Limb (tissue), 2 donors: ENCODE measurements at regions not wholly inside any gene's neighbourhood (a gene's known extent, or its start where the extent isn't known, plus 50 kb on each side); places are given as distances from the start of the nearest gene placed in this dataset.

ENCODE experiments used
- DNase-seq, 2 donors: peaks; one replicate each; pipeline ENCODE4 v3.0.0-alpha.2; 2016; ENCODE audit errors: extremely low spot score in 2 of 2

DNA sequence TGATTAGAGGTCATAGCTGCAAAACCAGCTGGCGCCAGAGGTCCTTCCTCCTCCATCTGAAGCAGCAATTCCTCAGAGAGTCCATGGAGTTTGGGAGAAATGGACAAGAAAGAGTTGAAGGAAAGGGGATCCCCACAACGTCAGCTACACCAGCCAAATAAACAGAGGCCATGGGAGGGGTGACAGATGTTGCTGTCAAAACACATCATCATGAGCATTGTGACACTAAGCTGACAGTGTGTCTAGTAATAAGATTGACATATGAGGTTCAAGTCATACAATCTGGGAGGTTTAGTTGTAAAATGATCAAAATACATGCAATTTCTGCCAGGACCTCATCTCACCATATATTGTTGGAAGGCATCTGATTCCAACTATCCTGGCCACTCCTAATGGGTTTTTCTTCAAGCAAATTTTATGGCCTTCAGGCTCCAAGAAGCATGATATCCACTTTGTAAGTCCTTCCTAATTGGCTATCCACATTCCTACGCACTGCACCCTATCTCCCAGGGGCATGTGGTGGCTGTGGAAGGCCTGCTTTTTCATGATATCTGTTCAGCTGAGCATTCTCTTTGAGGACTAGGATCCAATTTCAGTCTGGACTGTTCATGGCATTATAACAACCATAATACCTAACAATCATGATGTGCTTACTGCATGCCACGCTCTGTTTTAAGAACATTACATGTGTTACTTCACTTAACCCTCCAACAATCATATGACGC, 335.0 kb upstream of the ID2 start:
- peak in 1 of 2 donors; percentile 9 for DNase-seq

DNA sequence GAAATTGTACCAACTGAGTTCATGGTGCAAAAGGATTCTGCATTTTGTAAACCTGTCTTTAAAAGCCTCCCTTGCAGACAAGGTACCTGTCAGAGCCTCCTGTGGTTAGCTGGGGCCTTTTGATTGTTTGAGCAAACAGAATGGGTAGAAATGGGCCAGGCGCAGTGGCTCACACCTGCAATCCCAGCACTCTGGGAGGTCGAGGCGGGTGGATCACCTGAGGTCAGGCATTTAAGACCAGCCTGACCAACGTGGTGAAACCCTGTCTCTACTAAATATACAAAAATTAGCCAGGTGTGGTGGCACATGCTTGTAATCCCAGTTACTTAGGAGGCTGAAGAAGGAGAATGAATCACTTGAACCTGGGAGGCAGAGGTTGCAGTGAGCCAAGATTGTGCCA, 332.9 kb upstream of the ID2 start:
- peak in 1 of 2 donors; percentile 4 for DNase-seq

- DNase-seq: no peak
Observed at GRCh38 chr2:8352296-8352695, 329.6 kb upstream of the ID2 start.

DNA sequence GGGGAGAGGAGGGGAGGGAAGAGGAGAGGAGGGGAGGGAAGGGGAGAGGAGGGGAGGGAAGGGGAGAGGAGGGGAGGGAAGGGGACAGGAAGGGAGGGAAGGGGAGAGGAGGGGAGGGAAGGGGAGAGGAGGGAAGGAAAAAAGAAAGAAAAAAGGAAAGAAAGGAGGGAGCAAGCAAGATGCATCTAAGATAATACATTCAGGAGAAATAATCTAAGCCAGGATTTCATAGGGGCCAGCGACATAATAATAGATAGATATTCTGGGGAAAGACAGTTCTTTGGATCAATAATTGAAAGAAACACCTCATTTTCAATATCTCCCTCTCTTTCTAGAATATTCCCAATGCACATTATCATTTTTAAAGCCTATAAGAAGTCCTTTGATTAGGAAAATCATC, 328.9 kb upstream of the ID2 start:
- DNase-seq: no peak

GRCh38 chr2:8355102-8355859, 326.6 kb upstream of the ID2 start:
- no peak for DNase-seq

DNA sequence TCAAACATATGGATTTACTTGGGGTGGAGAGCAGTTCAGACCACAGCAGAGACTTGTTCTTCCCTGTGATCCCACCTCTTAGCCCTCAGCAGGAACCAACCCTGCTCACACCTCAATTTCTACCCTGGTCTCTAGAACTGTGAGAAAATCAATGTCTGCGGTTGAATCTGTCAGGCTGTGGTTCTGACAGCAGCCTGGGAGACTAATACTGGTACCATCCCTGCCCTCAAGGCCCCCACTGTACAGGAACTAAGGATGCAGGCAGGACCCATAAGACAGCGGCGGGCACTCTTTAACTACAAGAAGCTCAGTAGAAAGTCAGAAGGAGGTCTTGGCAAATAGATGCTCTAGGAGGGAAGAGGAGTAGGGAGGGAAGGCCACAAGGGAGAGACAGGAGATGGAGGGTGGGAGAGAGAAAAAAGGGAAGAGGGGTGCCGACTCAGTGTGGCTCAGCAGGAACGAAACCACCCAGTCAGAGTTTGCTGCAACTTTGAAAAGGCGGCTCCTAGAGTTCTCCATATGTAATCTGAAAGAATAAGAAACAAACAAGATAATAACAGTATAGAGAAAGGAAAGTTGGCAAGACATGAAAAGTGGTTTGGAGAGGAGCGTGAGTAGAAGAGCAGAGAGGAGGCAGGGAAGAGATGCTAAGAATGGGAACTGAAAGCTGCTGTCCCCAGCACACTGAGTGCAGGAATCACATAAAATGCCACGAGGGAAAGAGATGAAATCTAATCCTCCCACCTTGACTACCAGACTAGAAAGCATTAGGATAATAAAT, 323.9 kb upstream of the ID2 start:
- DNase-seq: no peak

- no peak for DNase-seq
Observed at GRCh38 chr2:8361930-8362329, 319.9 kb upstream of the ID2 start.

- DNase-seq: no peak
Observed at GRCh38 chr2:8363161-8363560, 318.7 kb upstream of the ID2 start.

- DNase-seq: no peak
Observed at GRCh38 chr2:8364668-8365067, 317.2 kb upstream of the ID2 start.

DNA sequence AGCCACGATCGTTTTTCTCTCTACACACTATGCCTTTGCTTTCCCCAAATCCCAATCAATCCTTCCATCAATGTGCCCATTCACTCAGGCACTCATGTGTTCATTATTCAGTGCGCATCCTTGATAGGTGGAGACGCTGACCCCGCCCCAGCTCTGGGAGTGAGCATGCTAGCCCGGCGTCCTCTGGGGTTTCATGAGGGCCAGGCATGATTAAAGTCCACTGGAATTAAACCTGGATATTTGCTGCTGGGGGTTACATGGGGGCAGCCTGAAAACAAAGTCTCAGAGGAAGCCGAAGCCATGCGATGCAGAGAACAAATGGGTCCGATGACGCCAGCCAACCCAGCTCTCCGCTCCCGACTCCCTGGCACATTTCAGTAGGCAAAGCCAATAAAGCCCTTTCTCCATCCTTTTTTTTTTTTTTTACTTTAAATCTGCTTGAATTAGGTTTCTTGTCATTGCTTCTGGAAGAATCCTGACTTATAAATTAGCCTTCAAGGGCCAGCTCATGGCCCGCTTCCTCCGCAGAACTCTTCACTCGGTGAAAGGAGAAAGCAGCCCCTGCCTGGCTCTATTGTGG, 316.4 kb upstream of the ID2 start:
- DNase-seq: no peak

- DNase-seq: no peak
Observed at GRCh38 chr2:8367833-8368232, 314.0 kb upstream of the ID2 start.

DNA sequence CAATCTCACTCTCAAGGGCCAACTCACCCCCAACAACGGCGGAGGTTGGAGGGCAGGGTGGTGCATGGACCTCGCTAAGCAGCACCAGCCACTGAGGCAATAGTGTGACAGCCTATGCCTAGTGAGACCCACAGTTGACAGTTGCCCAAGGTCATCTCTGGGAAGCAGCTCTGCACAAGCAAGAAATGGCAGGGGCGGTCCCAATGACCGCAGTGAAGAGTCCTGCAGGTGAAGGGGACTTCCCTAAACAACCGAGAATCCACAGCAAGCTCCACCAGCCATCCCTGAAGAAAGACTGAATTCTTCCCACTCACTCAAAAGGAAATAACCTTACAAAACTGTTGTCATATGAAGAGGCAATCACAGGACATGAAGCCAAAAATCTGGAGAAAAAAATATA, 313.4 kb upstream of the ID2 start:
- no peak for DNase-seq

- DNase-seq: no peak
Observed at GRCh38 chr2:8369522-8369921, 312.3 kb upstream of the ID2 start.

DNA sequence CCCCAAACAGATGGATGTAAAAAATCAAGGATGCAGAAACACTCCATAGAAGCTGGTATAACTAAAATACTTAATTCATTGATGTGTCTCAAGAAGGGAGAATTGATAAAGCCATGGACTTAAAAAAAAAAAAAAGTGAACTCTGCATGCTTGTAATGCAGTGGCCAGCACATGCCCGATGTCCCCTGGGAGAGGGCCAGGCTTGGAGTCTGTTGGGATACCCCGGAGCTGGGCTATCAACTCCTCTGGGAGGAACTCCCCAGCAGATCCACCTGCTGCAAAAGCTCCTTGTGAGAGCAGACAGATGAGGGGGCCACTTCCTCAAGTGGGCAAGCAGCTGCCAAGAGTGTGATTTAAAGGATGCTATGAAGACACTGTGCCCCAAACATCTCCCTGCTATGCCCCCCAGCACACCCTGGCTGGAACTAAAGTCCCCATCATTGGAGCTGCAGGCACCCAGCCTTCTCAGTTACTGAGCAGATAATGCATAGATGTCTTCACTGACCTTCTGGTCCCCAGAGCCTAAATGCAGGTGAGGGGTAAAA, 311.5 kb upstream of the ID2 start:
- DNase-seq: no peak

DNA sequence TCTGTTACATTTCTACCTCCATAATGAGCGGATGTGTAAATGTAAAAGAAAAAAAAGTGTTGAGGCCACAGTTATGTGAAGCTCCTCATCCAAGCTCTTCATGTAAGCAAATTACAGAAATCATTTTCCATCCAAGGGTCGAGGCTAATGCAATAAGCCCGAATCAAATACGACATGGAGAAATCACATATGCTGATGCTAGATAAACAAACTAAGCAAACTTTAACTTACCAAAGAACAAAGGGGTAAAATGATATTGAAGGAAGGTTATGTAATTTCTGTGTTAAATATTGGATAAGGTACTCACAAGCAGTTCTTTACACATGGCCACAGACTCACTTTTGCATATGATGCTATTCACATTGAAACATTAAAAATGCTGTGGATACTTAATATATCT, 310.2 kb upstream of the ID2 start:
- DNase-seq: no peak

- DNase-seq: no peak
Observed at GRCh38 chr2:8374782-8375181, 307.1 kb upstream of the ID2 start.

- no peak for DNase-seq
Observed at GRCh38 chr2:8376603-8377410, 305.0 kb upstream of the ID2 start.

DNA sequence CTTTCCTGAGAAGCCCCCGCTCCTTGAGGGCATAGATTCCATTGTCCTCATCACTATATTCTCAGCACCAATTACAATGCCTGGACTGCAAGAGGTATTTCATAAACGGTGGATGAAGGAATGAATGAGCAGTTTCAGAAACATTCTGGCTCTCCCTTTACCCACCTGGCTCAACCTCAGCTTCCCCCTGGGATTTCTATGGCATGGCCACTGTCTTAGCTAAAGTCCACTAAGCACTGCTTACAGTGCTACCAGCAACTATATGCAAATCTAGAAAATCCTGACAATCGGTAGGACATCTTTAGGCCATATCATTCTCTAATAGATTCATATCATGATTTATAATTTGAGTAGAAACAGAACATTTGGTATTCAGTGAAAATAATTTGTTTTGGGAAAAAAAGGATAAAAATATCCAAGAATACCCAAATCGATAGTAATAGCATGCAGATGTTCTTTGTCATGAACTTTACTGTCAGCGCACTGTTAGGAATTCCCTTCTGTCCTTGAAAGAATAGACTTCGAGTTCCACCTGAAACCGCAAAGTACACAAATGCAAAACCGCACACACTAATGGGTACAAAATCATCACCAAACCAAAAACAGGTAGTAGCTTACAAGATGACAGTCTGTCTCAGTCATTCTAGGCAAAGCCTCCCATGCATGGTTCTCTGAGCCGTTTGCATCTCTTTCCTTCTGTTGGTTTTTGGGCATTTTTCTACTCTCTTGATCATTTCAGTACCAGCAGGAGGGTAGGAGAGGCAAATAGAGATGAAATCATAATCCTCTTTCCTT, 303.6 kb upstream of the ID2 start:
- no peak for DNase-seq

DNA sequence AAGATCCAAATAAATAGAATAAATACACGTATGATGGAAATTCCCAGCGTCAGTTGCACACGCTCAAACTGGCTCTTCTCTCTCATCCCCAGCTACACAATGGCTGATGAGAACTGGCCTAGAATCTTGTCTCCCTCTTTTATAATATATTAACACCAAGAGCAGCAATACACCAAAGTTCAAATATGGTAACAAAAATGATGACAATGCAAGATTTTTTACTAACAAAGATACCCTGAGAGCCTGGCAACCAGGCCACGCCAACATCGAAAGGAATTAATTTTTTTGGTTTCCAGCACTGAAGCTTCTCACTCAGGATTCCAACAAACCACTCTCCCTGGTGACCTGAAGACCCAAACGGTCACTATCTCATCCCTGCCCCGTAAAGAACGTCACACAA, 302.7 kb upstream of the ID2 start:
- DNase-seq: no peak

- no peak for DNase-seq
Observed at GRCh38 chr2:8379549-8379948, 302.3 kb upstream of the ID2 start.
